OCI-M2 (cell line): ENCODE measurements at regions not wholly inside any gene's neighbourhood (a gene's known extent, or its start where the extent isn't known, plus 50 kb on each side); places are given as distances from the start of the nearest gene placed in this dataset.
"Not testable (repeated sequence)": the region's sequence is repeated elsewhere in the genome, so short reads cannot be mapped to it uniquely, and the experiment has no call there.

Source experiments
- DNase-seq: peaks from one replicate; lab custom pipeline; 2025; ENCODE audit not compliant: unreplicated experiment; lab: John Stamatoyannopoulos, UW

- DNase-seq = not testable (repeated sequence)
These were observed 50.8 kb downstream of the PPIAL4G start for GRCh38 chr1:148432318-148432717.

GRCh38 chr1:148429856-148430255, 53.2 kb downstream of the PPIAL4G start:
- DNase-seq = not testable (repeated sequence)

GRCh38 chr1:148426940-148427611, 56.0 kb downstream of the PPIAL4G start:
- DNase-seq = not testable (repeated sequence)

GRCh38 chr1:148426385-148426784, 56.7 kb downstream of the PPIAL4G start:
- DNase-seq = not testable (repeated sequence)

- not testable (repeated sequence) for DNase-seq
These were observed 58.7 kb downstream of the PPIAL4G start for GRCh38 chr1:148424143-148425003.

- not testable (repeated sequence) for DNase-seq
These were observed 60.2 kb downstream of the PPIAL4G start for GRCh38 chr1:148422921-148423320.

- DNase-seq = not testable (repeated sequence)
These were observed 65.9 kb downstream of the PPIAL4G start for GRCh38 chr1:148417241-148417640.

- DNase-seq = not testable (repeated sequence)
These were observed 69.7 kb downstream of the PPIAL4G start for GRCh38 chr1:148413385-148413784.

GRCh38 chr1:148404786-148405568, 78.1 kb downstream of the PPIAL4G start:
- DNase-seq = not testable (repeated sequence)

GRCh38 chr1:148403925-148404324, 79.2 kb downstream of the PPIAL4G start:
- DNase-seq = not testable (repeated sequence)

- DNase-seq = not testable (repeated sequence)
These were observed 80.0 kb downstream of the PPIAL4G start for GRCh38 chr1:148403085-148403456.

- not testable (repeated sequence) for DNase-seq
These were observed 80.7 kb downstream of the PPIAL4G start for GRCh38 chr1:148402152-148403084.

- not testable (repeated sequence) for DNase-seq
These were observed 85.6 kb downstream of the PPIAL4G start for GRCh38 chr1:148397516-148397915.

- not testable (repeated sequence) for DNase-seq
These were observed 90.6 kb downstream of the PPIAL4G start for GRCh38 chr1:148392505-148392904.

- not testable (repeated sequence) for DNase-seq
These were observed 91.8 kb downstream of the PPIAL4G start for GRCh38 chr1:148391323-148391722.

GRCh38 chr1:148389027-148389339, 94.1 kb downstream of the PPIAL4G start:
- DNase-seq = no peak

GRCh38 chr1:148388260-148389026, 94.7 kb downstream of the PPIAL4G start:
- peak; percentile 41 for DNase-seq

- DNase-seq = not testable (repeated sequence)
These were observed 95.2 kb downstream of the PPIAL4G start for GRCh38 chr1:148387949-148388259.

- not testable (repeated sequence) for DNase-seq
These were observed 95.8 kb downstream of the PPIAL4G start for GRCh38 chr1:148387122-148387948.
